GM12878 (cell line): ENCODE measurements at regions not wholly inside any gene's neighbourhood (a gene's known extent, or its start where the extent isn't known, plus 50 kb on each side); places are given as distances from the start of the nearest gene placed in this dataset.

Experiments used
- CEBPB ChIP-seq, 2 experiments: fragments of 150-350 bp in 1 of 2; IDR thresholded peaks; 2 replicates each; pipeline ENCODE4 v1.6.1; 2012 to 2014; ENCODE audit warnings: low read depth in 2 of 2, low read length in 2 of 2, borderline replicate concordance in 1 of 2, inconsistent platforms in 1 of 2
- KDM1A ChIP-seq: fragments of 200-600 bp; sonication (generic); IDR thresholded peaks from 2 replicates; pipeline ENCODE4 v1.6.1; 2016; ENCODE audit warnings: borderline replicate concordance
- PML ChIP-seq: IDR thresholded peaks from 2 replicates; pipeline ENCODE4 v1.6.1; 2012; ENCODE audit warnings: low read length, inconsistent platforms
- POLR2A ChIP-seq: IDR thresholded peaks from 2 replicates; pipeline ENCODE4 v1.6.1; 2011; ENCODE audit warnings: low read depth, mild to moderate bottlenecking, low read length

DNA sequence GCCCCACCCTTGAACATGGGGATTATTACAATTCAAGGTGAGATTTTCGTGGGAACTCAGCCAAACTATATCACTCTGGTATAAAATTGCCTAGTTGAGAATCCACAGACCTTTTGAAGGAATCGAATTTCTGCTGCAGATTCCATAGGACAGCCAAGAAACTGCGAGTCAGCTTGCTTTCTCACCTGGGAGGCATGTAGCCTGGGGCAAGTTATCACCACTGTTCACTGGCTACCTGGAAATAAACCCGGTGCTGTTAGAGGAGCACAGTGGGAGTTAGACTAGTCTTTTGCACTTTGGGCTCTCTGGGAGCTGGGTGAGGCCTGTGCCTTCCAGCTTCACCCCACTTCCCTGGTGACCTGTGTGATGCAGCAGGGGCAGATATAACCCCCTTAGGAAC lies 1043.5 kb downstream of the TDRD15 start:
- TF ChIP-seq POLR2A (no peak), KDM1A (no peak), CEBPB (IDR thresholded peaks at IDR 0.05; ENCODE audit: borderline replicate concordance in 1 of 2, low read depth in 2 of 2, low read length in 2 of 2) (no peak), PML (no peak)
